MM.1S (cell line): ENCODE measurements at regions not wholly inside any gene's neighbourhood (a gene's known extent, or its start where the extent isn't known, plus 50 kb on each side); places are given as distances from the start of the nearest gene placed in this dataset.
"Not testable (repeated sequence)": the region's sequence is repeated elsewhere in the genome, so short reads cannot be mapped to it uniquely, and the experiment has no call there.

Source experiments
- DNase-seq: peaks from one replicate; pipeline ENCODE4 v3.0.0-alpha.2; 2015
- H2AFZ ChIP-seq: fragments of 300-600 bp; sonication (generic); 2 replicates; pipeline ENCODE4 v1.6.0; 2016; ENCODE audit warnings: antibody characterized with exemption, low read length
- H3F3A ChIP-seq: fragments of 300-600 bp; sonication (generic); 2 replicates; pipeline ENCODE4 v1.6.1; 2016; ENCODE audit warnings: mild to moderate bottlenecking, antibody characterized with exemption, low read length, moderate library complexity, mixed read lengths; ENCODE audit not compliant: insufficient read depth
- H3K27ac ChIP-seq: fragments of 300-600 bp; sonication (generic); 2 replicates; pipeline ENCODE4 v1.5.1; 2016; ENCODE audit warnings: mild to moderate bottlenecking, low read length
- H3K27me3 ChIP-seq: fragments of 300-600 bp; sonication (generic); replicated peaks from 2 replicates; pipeline ENCODE4 v1.6.0; 2016; ENCODE audit warnings: low read length; ENCODE audit not compliant: insufficient read depth
- H3K36me3 ChIP-seq: fragments of 300-600 bp; sonication (generic); replicated peaks from 2 replicates; pipeline ENCODE4 v1.6.1; 2016; ENCODE audit warnings: mild to moderate bottlenecking, low read length, mixed read lengths; ENCODE audit not compliant: insufficient read depth
- H3K4me1 ChIP-seq: fragments of 300-600 bp; sonication (generic); 2 replicates; pipeline ENCODE4 v1.6.1; 2016; ENCODE audit warnings: low read length, mixed read lengths
- H3K4me2 ChIP-seq: fragments of 300-600 bp; sonication (generic); 2 replicates; pipeline ENCODE4 v1.6.0; 2016; ENCODE audit warnings: low read depth, low read length
- H3K4me3 ChIP-seq: fragments of 300-600 bp; sonication (generic); 2 replicates; pipeline ENCODE4 v1.5.1; 2016; ENCODE audit warnings: low read length, mixed read lengths
- H3K79me2 ChIP-seq: fragments of 300-600 bp; sonication (generic); 2 replicates; pipeline ENCODE4 v1.6.1; 2016; ENCODE audit warnings: mixed run types, low read length, mixed read lengths
- H3K9ac ChIP-seq: fragments of 300-600 bp; sonication (generic); 2 replicates; pipeline ENCODE4 v1.6.1; 2016; ENCODE audit warnings: low read length, mixed read lengths
- H3K9me2 ChIP-seq: fragments of 300-600 bp; sonication (generic); replicated peaks from 2 replicates; pipeline ENCODE4 v1.6.1; 2016; ENCODE audit warnings: mild to moderate bottlenecking, low read length, mixed read lengths; ENCODE audit not compliant: insufficient read depth
- H3K9me3 ChIP-seq: fragments of 300-600 bp; sonication (generic); replicated peaks from 2 replicates; pipeline ENCODE4 v1.6.1; 2016; ENCODE audit warnings: mild to moderate bottlenecking, low read length, mixed read lengths; ENCODE audit not compliant: insufficient read depth
- H4K20me1 ChIP-seq: fragments of 300-600 bp; sonication (generic); 2 replicates; pipeline ENCODE4 v1.6.1; 2016; ENCODE audit warnings: mild to moderate bottlenecking, low read length, moderate library complexity, mixed read lengths; ENCODE audit not compliant: insufficient read depth
- CTCF ChIP-seq: fragments of 300-600 bp; sonication (generic); IDR thresholded peaks from 2 replicates; pipeline ENCODE4 v1.5.1; 2016; ENCODE audit warnings: antibody characterized with exemption, low read length, mixed read lengths
- EZH2 ChIP-seq: fragments of 300-600 bp; sonication (generic); optimal IDR thresholded peaks from 2 replicates; pipeline ENCODE3; 2017; ENCODE audit warnings: low read depth, mild to moderate bottlenecking, antibody characterized with exemption, low read length, mixed read lengths
- EZH2phosphoT487 ChIP-seq: fragments of 300-600 bp; sonication (generic); IDR thresholded peaks from 2 replicates; pipeline ENCODE4 v1.6.1; 2018; ENCODE audit warnings: antibody characterized with exemption, low read length

- H3K9ac ChIP-seq: no peak overlapping the region
- peaks cover 5% of the 10 kb centered on the region; the same call in 1 of the 2 replicates for H3F3A ChIP-seq
- DNase-seq: peak; percentile 96
- H3K79me2 ChIP-seq: no peaks in the 10 kb centered on the region
- H2AFZ ChIP-seq: peak overlapping the region; percentile 44
- peak overlapping the region; percentile 18; the same call in 1 of the 2 replicates for H3K27ac ChIP-seq
- H3K9me2 ChIP-seq: no peaks in the 10 kb centered on the region
- peak overlapping the region; percentile 40 for H3K4me2 ChIP-seq
- H3K36me3 ChIP-seq: no peaks in the 10 kb centered on the region
- no peaks in the 10 kb centered on the region for H3K9me3 ChIP-seq
- no peaks in the 10 kb centered on the region for H4K20me1 ChIP-seq
- no peak overlapping the region for H3K4me3 ChIP-seq
- no peaks in the 10 kb centered on the region for H3K27me3 ChIP-seq
- no peak for TF ChIP-seq EZH2phosphoT487
- TF ChIP-seq CTCF: peak; percentile 69
- peaks cover 10% of the 10 kb centered on the region for H3K4me1 ChIP-seq
Measured at GRCh38 chr3:110881069-110881468, 190.5 kb upstream of the NECTIN3 start.

GRCh38 chr3:110886222-110886893 lies 185.3 kb upstream of the NECTIN3 start:
- Histone ChIP-seq H3K9me2 (no peaks in the 10 kb centered on the region), H3K27me3 (no peaks in the 10 kb centered on the region), H4K20me1 (no peaks in the 10 kb centered on the region), H3K36me3 (no peaks in the 10 kb centered on the region), H3K4me2 (no peak overlapping the region), H3K79me2 (no peaks in the 10 kb centered on the region), H3K9ac (no peak overlapping the region), H3K4me3 (no peak overlapping the region), H2AFZ (no peak overlapping the region), H3F3A (peaks cover 4% of the 10 kb centered on the region; the same call in 1 of the 2 replicates), H3K4me1 (peaks cover 9% of the 10 kb centered on the region), H3K9me3 (no peaks in the 10 kb centered on the region), H3K27ac (no peak overlapping the region)
- DNase-seq: no peak
- TF ChIP-seq CTCF: no peak
- TF ChIP-seq EZH2: no peak
- no peak for TF ChIP-seq EZH2phosphoT487

GRCh38 chr3:110887176-110887575 lies 184.4 kb upstream of the NECTIN3 start:
- H3K9me2 ChIP-seq: no peaks in the 10 kb centered on the region
- no peak overlapping the region for H2AFZ ChIP-seq
- no peak overlapping the region for H3K4me2 ChIP-seq
- H3K36me3 ChIP-seq: no peaks in the 10 kb centered on the region
- no peaks in the 10 kb centered on the region for H3K27me3 ChIP-seq
- DNase-seq: no peak
- H3F3A ChIP-seq: no peaks in the 10 kb centered on the region
- no peak for TF ChIP-seq EZH2phosphoT487
- no peak for TF ChIP-seq EZH2
- no peak for TF ChIP-seq CTCF
- H3K79me2 ChIP-seq: no peaks in the 10 kb centered on the region
- no peaks in the 10 kb centered on the region for H4K20me1 ChIP-seq
- H3K4me3 ChIP-seq: no peak overlapping the region
- no peaks in the 10 kb centered on the region for H3K9me3 ChIP-seq
- 0 out of 2 replicates have a peak, but pooled peaks cover under 1% of the 10 kb centered on the region for H3K4me1 ChIP-seq
- no peak overlapping the region for H3K27ac ChIP-seq
- H3K9ac ChIP-seq: no peak overlapping the region

GRCh38 chr3:110888625-110889375 lies 182.8 kb upstream of the NECTIN3 start:
- DNase-seq, H3K9ac ChIP-seq, H2AFZ ChIP-seq, H3F3A ChIP-seq, H4K20me1 ChIP-seq, H3K9me3 ChIP-seq, H3K4me2 ChIP-seq, H3K4me1 ChIP-seq, H3K36me3 ChIP-seq, H3K27ac ChIP-seq, H3K79me2 ChIP-seq, H3K9me2 ChIP-seq, H3K4me3 ChIP-seq, H3K27me3 ChIP-seq: not testable (repeated sequence)

- H2AFZ ChIP-seq, H3K4me2 ChIP-seq, DNase-seq, H3K36me3 ChIP-seq, H3K4me3 ChIP-seq, H3K27ac ChIP-seq, H3K27me3 ChIP-seq, H3K9me3 ChIP-seq, H3K79me2 ChIP-seq, H3K9ac ChIP-seq, H3K9me2 ChIP-seq, H3F3A ChIP-seq, H3K4me1 ChIP-seq, H4K20me1 ChIP-seq: not testable (repeated sequence)
Measured at GRCh38 chr3:110889376-110889699, 182.3 kb upstream of the NECTIN3 start.
